Liver (tissue), 8 donors: ENCODE measurements at regions not wholly inside any gene's neighbourhood (a gene's known extent, or its start where the extent isn't known, plus 50 kb on each side); places are given as distances from the start of the nearest gene placed in this dataset.

Source experiments
- DNase-seq: peaks from one replicate; pipeline ENCODE4 v3.0.0-alpha.2; 2017; ENCODE audit warnings: low spot score
- H3K27ac ChIP-seq, 2 donors: one replicate each; pipeline ENCODE4 v1.7.0; 2013; ENCODE audit warnings: inconsistent platforms in 2 of 2, low read length in 2 of 2, control low read depth in 1 of 2, low read depth in 1 of 2, mild to moderate bottlenecking in 1 of 2
- H3K27me3 ChIP-seq, 4 donors: one replicate each; pipeline versions ENCODE4 v1.6.1 to v1.7.0; 2013; ENCODE audit warnings: low read length in 3 of 4, inconsistent platforms in 1 of 4, mild to moderate bottlenecking in 1 of 4, moderate library complexity in 1 of 4; ENCODE audit not compliant: control insufficient read depth in 4 of 4, insufficient read depth in 4 of 4
- H3K36me3 ChIP-seq, 4 donors: one replicate each; pipeline versions ENCODE4 v1.6.1 to v1.7.0; 2013; ENCODE audit warnings: low read length in 3 of 4, mild to moderate bottlenecking in 3 of 4, low read depth in 1 of 4, moderate library complexity in 1 of 4; ENCODE audit not compliant: control insufficient read depth in 4 of 4, insufficient read depth in 3 of 4
- H3K4me1 ChIP-seq, 4 donors: one replicate each; pipeline versions ENCODE4 v1.6.1 to v1.7.0; 2013; ENCODE audit warnings: low read length in 3 of 4, mild to moderate bottlenecking in 3 of 4, moderate library complexity in 1 of 4; ENCODE audit not compliant: control insufficient read depth in 4 of 4, insufficient read depth in 4 of 4
- H3K4me3 ChIP-seq, 3 donors: one replicate each; pipeline versions ENCODE4 v1.6.1 to v1.7.0; 2013; ENCODE audit warnings: low read length in 3 of 3, control low read depth in 1 of 3, low read depth in 1 of 3, mild to moderate bottlenecking in 1 of 3
- H3K9ac ChIP-seq, 2 donors: one replicate each; pipeline ENCODE4 v1.7.0; 2013; ENCODE audit warnings: low read length in 2 of 2, mild to moderate bottlenecking in 2 of 2, moderate library complexity in 2 of 2, control low read depth in 1 of 2, low read depth in 1 of 2
- H3K9me3 ChIP-seq, 4 donors: one replicate each; pipeline versions ENCODE4 v1.6.1 to v1.7.0; 2013; ENCODE audit warnings: low read length in 3 of 4; ENCODE audit not compliant: control insufficient read depth in 4 of 4
- EGR1 ChIP-seq, 2 donors: IDR thresholded peaks; 2 replicates each; pipeline ENCODE4 v1.6.1; 2016 to 2018; ENCODE audit warnings: antibody characterized with exemption in 2 of 2, low read depth in 2 of 2
- FOXA1 ChIP-seq: IDR thresholded peaks from 2 replicates; pipeline ENCODE4 v1.6.1; 2016; ENCODE audit warnings: antibody characterized with exemption
- GABPA ChIP-seq, 2 donors: IDR thresholded peaks in 1 of 2; conservative IDR thresholded peaks in 1 of 2; 2 replicates each; pipeline ENCODE4 v1.6.1; 2016; ENCODE audit warnings: antibody characterized with exemption in 2 of 2, mild to moderate bottlenecking in 1 of 2, moderate library complexity in 1 of 2
- HNF4A ChIP-seq, 2 donors: conservative IDR thresholded peaks; 2 replicates each; pipeline ENCODE4 v1.6.1; 2016; ENCODE audit warnings: antibody characterized with exemption in 2 of 2, mild to moderate bottlenecking in 2 of 2
- HNF4G ChIP-seq: IDR thresholded peaks from 2 replicates; pipeline ENCODE4 v1.6.1; 2016; ENCODE audit warnings: antibody characterized with exemption
- JUND ChIP-seq, 2 donors: IDR thresholded peaks; 2 replicates each; pipeline ENCODE4 v1.6.1; 2016; ENCODE audit warnings: antibody characterized with exemption in 2 of 2
- NR2F2 ChIP-seq: IDR thresholded peaks from 2 replicates; pipeline ENCODE4 v1.6.1; 2016; ENCODE audit warnings: antibody characterized with exemption
- RXRA ChIP-seq, 2 donors: IDR thresholded peaks; 2 replicates each; pipeline ENCODE4 v1.6.1; 2017 to 2018; ENCODE audit warnings: antibody characterized with exemption in 2 of 2, mild to moderate bottlenecking in 1 of 2
- WGBS: extraction: QIAGEN DNeasy Blood & Tissue Kit; methylation state at CpG from one replicate; pipeline ENCODE4 v1.1.7; 2013; 5-methylcytosine and 5-hydroxymethylcytosine counted together
- TF ChIP-seq, protein P1 (sequence below): fragments of 150-350 bp; IDR thresholded peaks from 2 replicates; pipeline ENCODE4 v1.5.1; 2017; ENCODE audit warnings: improper control_type of control experiment, low read depth, low read length; ENCODE audit not compliant: missing input control
- TF ChIP-seq, protein P2 (sequence below): IDR thresholded peaks from 2 replicates; pipeline ENCODE4 v1.6.1; 2016; ENCODE audit warnings: antibody characterized with exemption
- TF ChIP-seq, protein P3 (sequence below): IDR thresholded peaks from 2 replicates; pipeline ENCODE4 v1.6.1; 2016; ENCODE audit warnings: antibody characterized with exemption
- TF ChIP-seq, protein P4 (sequence below): IDR thresholded peaks from 2 replicates; pipeline ENCODE4 v1.6.1; 2016; ENCODE audit warnings: antibody characterized with exemption, mild to moderate bottlenecking
- TF ChIP-seq, protein P5 (sequence below): IDR thresholded peaks from 2 replicates; pipeline ENCODE4 v1.6.1; 2016; ENCODE audit warnings: antibody characterized with exemption
- donor health status: healthy.
- donor health status: healthy.
- donor health status: healthy.
- donor health status: healthy.
- donor health status: healthy.

DNA sequence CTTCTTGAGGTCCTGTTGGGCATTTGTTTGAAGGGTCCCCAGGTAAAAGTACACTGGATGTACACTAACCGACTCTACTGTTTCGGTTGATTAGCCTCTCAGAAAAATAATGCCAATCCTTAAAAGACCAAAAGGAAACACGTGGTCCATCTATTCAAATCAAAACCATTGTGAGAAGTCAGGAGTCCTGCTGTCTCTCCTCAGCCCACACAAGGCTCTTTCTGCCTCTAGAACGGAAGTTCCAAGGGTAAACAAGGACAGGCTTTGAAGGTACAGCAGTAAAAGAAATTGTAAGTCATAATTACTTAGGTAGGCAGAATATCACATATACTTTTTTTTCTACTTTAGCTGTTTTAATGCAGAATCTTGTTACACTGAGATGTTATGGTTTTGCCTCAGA is 71.7 kb upstream of the TPK1 start:
- Histone ChIP-seq H3K36me3 (no peaks in the 10 kb centered on the region), H3K27ac (no peak overlapping the region), H3K4me3 (no peak overlapping the region), H3K4me1 (no peaks in the 10 kb centered on the region), H3K9me3 (no peaks in the 10 kb centered on the region), H3K9ac (no peak overlapping the region), H3K27me3 (no peaks in the 10 kb centered on the region)
- DNase-seq: no peak
- WGBS: 50% methylated on average over 4 of the region's 4 CpGs
- TF ChIP-seq NR2F2 (no peak), RXRA (IDR thresholded peaks at IDR 0.05) (no peak), GABPA (IDR thresholded peaks at IDR 0.05 in 1 of 2, conservative IDR thresholded peaks at IDR 0.05 in 1 of 2) (no peak)

DNA sequence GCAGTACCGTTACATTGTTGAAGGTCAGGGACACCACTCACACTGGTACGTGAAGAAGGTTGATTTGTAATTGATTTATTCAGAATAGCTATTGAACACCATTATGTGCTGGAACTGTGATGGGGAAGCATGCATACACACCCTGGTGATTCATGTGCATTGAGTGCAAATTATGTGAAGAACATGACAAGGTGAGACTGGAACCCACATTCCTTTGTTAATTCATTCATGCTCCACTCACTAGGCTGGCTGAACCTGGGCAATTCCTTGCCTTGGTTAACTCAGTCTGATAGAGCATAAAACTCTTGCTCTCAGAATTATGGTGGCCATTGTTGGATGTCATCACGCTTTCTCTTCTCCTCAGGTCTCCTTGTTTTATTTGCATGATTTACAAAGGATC is 67.3 kb upstream of the TPK1 start:
- WGBS: 83% methylated on average over 3 of the region's 3 CpGs
- H3K4me1 ChIP-seq: no peaks in the 10 kb centered on the region
- H3K4me3 ChIP-seq: no peak overlapping the region
- no peaks in the 10 kb centered on the region for H3K9me3 ChIP-seq
- TF ChIP-seq JUND (IDR thresholded peaks at IDR 0.05) (no peak), RXRA (IDR thresholded peaks at IDR 0.05) (no peak), HNF4A (conservative IDR thresholded peaks at IDR 0.05) (no peak), FOXA1 (no peak), EGR1 (IDR thresholded peaks at IDR 0.05; ENCODE audit: low read depth in 2 of 2) (no peak), GABPA (IDR thresholded peaks at IDR 0.05 in 1 of 2, conservative IDR thresholded peaks at IDR 0.05 in 1 of 2) (no peak), HNF4G (no peak)
- TF ChIP-seq, protein P1, sequence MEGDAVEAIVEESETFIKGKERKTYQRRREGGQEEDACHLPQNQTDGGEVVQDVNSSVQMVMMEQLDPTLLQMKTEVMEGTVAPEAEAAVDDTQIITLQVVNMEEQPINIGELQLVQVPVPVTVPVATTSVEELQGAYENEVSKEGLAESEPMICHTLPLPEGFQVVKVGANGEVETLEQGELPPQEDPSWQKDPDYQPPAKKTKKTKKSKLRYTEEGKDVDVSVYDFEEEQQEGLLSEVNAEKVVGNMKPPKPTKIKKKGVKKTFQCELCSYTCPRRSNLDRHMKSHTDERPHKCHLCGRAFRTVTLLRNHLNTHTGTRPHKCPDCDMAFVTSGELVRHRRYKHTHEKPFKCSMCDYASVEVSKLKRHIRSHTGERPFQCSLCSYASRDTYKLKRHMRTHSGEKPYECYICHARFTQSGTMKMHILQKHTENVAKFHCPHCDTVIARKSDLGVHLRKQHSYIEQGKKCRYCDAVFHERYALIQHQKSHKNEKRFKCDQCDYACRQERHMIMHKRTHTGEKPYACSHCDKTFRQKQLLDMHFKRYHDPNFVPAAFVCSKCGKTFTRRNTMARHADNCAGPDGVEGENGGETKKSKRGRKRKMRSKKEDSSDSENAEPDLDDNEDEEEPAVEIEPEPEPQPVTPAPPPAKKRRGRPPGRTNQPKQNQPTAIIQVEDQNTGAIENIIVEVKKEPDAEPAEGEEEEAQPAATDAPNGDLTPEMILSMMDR: no peak
- TF ChIP-seq, protein P2, sequence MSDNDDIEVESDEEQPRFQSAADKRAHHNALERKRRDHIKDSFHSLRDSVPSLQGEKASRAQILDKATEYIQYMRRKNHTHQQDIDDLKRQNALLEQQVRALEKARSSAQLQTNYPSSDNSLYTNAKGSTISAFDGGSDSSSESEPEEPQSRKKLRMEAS: no peak
- TF ChIP-seq, protein P3, sequence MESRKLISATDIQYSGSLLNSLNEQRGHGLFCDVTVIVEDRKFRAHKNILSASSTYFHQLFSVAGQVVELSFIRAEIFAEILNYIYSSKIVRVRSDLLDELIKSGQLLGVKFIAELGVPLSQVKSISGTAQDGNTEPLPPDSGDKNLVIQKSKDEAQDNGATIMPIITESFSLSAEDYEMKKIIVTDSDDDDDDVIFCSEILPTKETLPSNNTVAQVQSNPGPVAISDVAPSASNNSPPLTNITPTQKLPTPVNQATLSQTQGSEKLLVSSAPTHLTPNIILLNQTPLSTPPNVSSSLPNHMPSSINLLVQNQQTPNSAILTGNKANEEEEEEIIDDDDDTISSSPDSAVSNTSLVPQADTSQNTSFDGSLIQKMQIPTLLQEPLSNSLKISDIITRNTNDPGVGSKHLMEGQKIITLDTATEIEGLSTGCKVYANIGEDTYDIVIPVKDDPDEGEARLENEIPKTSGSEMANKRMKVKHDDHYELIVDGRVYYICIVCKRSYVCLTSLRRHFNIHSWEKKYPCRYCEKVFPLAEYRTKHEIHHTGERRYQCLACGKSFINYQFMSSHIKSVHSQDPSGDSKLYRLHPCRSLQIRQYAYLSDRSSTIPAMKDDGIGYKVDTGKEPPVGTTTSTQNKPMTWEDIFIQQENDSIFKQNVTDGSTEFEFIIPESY: no peak
- TF ChIP-seq, protein P4, sequence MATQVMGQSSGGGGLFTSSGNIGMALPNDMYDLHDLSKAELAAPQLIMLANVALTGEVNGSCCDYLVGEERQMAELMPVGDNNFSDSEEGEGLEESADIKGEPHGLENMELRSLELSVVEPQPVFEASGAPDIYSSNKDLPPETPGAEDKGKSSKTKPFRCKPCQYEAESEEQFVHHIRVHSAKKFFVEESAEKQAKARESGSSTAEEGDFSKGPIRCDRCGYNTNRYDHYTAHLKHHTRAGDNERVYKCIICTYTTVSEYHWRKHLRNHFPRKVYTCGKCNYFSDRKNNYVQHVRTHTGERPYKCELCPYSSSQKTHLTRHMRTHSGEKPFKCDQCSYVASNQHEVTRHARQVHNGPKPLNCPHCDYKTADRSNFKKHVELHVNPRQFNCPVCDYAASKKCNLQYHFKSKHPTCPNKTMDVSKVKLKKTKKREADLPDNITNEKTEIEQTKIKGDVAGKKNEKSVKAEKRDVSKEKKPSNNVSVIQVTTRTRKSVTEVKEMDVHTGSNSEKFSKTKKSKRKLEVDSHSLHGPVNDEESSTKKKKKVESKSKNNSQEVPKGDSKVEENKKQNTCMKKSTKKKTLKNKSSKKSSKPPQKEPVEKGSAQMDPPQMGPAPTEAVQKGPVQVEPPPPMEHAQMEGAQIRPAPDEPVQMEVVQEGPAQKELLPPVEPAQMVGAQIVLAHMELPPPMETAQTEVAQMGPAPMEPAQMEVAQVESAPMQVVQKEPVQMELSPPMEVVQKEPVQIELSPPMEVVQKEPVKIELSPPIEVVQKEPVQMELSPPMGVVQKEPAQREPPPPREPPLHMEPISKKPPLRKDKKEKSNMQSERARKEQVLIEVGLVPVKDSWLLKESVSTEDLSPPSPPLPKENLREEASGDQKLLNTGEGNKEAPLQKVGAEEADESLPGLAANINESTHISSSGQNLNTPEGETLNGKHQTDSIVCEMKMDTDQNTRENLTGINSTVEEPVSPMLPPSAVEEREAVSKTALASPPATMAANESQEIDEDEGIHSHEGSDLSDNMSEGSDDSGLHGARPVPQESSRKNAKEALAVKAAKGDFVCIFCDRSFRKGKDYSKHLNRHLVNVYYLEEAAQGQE: no peak
- TF ChIP-seq, protein P5, sequence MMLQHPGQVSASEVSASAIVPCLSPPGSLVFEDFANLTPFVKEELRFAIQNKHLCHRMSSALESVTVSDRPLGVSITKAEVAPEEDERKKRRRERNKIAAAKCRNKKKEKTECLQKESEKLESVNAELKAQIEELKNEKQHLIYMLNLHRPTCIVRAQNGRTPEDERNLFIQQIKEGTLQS: no peak
- no peaks in the 10 kb centered on the region for H3K36me3 ChIP-seq
- H3K9ac ChIP-seq: no peak overlapping the region
- H3K27ac ChIP-seq: no peak overlapping the region
- peaks cover 0 to 4% (median 0%) of the 10 kb centered on the region in 4 donors for H3K27me3 ChIP-seq
- DNase-seq: no peak
